HL-60 (cell line): ENCODE measurements at regions not wholly inside any gene's neighbourhood (a gene's known extent, or its start where the extent isn't known, plus 50 kb on each side); places are given as distances from the start of the nearest gene placed in this dataset.

Experiments
- DNase-seq, 2 experiments: peaks; one replicate each; pipeline ENCODE4 v3.0.0-alpha.2; 2010 to 2020; ENCODE audit warnings: low read depth in 1 of 2, low spot score in 1 of 2
- H3K27ac ChIP-seq: fragments of 250-450 bp; sonication (Bioruptor Pico); replicated peaks from 2 replicates; pipeline ENCODE4 v1.5.1; 2020; ENCODE audit warnings: mild to moderate bottlenecking, moderate library complexity
- H3K27me3 ChIP-seq: fragments of 250-450 bp; sonication (Bioruptor Pico); 2 replicates; pipeline ENCODE4 v1.5.1; 2021; ENCODE audit warnings: mild to moderate bottlenecking, moderate library complexity; ENCODE audit not compliant: insufficient read depth, poor library complexity, severe bottlenecking
- H3K4me3 ChIP-seq: replicated peaks from 2 replicates; pipeline ENCODE4 v1.5.1; 2011; ENCODE audit warnings: mild to moderate bottlenecking, control low read depth, low read length; ENCODE audit not compliant: insufficient read depth
- CTCF ChIP-seq: IDR thresholded peaks from one replicate; pipeline ENCODE4 v1.5.1; 2011; ENCODE audit warnings: low read length, control low read depth, inconsistent platforms; ENCODE audit not compliant: insufficient read depth
- GABPA ChIP-seq: IDR thresholded peaks from 2 replicates; pipeline ENCODE4 v1.6.1; 2012; ENCODE audit warnings: low read depth
- POLR2AphosphoS5 ChIP-seq: IDR thresholded peaks from 2 replicates; pipeline ENCODE4 v1.6.1; 2012; ENCODE audit warnings: low read depth
- REST ChIP-seq: IDR thresholded peaks from 2 replicates; pipeline ENCODE4 v1.6.1; 2012; ENCODE audit warnings: low read depth; ENCODE audit not compliant: insufficient replicate concordance
- SPI1 ChIP-seq: IDR thresholded peaks from 2 replicates; pipeline ENCODE4 v1.6.1; 2012; ENCODE audit warnings: low read depth, mild to moderate bottlenecking, borderline replicate concordance

DNA sequence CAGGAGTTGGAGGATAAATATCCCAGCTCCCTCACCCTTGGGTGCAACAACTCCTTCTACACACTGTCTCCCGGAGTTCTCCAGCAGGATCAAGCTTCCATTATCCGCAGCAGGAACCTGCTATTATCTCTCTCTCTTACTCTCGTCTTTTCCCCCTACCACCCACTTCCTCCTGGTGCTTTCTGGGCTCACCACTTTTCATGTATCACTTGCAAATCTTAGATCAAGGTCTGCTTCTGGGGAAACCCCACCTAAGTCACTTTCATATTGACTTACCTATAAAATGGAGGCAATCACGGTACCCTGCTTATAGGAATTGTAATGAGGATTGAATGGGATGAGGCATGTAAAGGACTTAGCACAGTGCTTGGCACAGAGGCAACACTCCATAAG, 589.5 kb downstream of the BCOR start:
- no peaks in the 10 kb centered on the region for H3K27me3 ChIP-seq
- TF ChIP-seq SPI1 (no peak), POLR2AphosphoS5 (no peak), GABPA (no peak), REST (no peak), CTCF (no peak)
- DNase-seq = no peak
- H3K4me3 ChIP-seq = no peak overlapping the region
- no peak overlapping the region for H3K27ac ChIP-seq

DNA sequence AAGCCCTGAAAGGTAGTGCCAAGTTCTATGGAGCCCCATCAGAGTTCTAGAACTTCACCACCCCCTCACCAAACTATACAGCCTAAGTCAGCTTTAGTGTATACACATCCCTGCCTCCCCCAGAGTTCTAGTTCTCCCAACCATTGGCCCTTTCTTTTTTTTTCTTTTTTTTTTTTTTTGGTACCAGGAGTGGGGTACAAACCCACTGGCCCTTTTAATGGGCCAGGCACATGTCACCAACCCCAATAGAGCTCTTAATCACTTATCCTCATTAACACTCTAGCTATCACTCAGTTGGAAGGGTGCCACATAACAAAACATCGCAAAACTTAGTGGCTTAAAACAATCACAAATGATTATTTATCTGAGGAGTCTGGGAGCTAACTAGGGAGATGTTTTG, 588.6 kb downstream of the BCOR start:
- no peak overlapping the region for H3K4me3 ChIP-seq
- H3K27me3 ChIP-seq = no peaks in the 10 kb centered on the region
- H3K27ac ChIP-seq = no peak overlapping the region
- TF ChIP-seq CTCF = no peak
- DNase-seq = no peak

- TF ChIP-seq POLR2AphosphoS5 (no peak), SPI1 (no peak), GABPA (no peak), CTCF (no peak), REST (no peak)
- Histone ChIP-seq H3K27ac (no peak overlapping the region), H3K27me3 (no peaks in the 10 kb centered on the region), H3K4me3 (no peak overlapping the region)
- DNase-seq = no peak
These were observed 583.9 kb downstream of the BCOR start for GRCh38 chrX:39513836-39514235.

- no peak for TF ChIP-seq REST
- TF ChIP-seq GABPA = no peak
- no peak for TF ChIP-seq CTCF
- TF ChIP-seq SPI1 = no peak
- TF ChIP-seq POLR2AphosphoS5 = no peak
- no peak for DNase-seq
- no peak overlapping the region for H3K4me3 ChIP-seq
- no peaks in the 10 kb centered on the region for H3K27me3 ChIP-seq
- H3K27ac ChIP-seq = no peak overlapping the region
These were observed 583.0 kb downstream of the BCOR start for GRCh38 chrX:39514801-39515200.
